Activated T-cell treated with anti-CD3 and anti-CD28 coated beads for 48 hours (primary cell): ENCODE measurements at regions not wholly inside any gene's neighbourhood (a gene's known extent, or its start where the extent isn't known, plus 50 kb on each side); places are given as distances from the start of the nearest gene placed in this dataset.
"Not testable (repeated sequence)": the region's sequence is repeated elsewhere in the genome, so short reads cannot be mapped to it uniquely, and the experiment has no call there.

Experiments used
- DNase-seq: peaks from one replicate; pipeline ENCODE4 v3.0.0-alpha.2; 2020; ENCODE audit warnings: low read depth

GRCh38 chr5:82601861-82602260 is 323.7 kb upstream of the RPS23 start:
- no peak for DNase-seq

- no peak for DNase-seq
Measured at GRCh38 chr5:82601077-82601476, 322.9 kb upstream of the RPS23 start.

GRCh38 chr5:82599692-82600091 is 321.5 kb upstream of the RPS23 start:
- DNase-seq = no peak

GRCh38 chr5:82599030-82599429 is 320.9 kb upstream of the RPS23 start:
- no peak for DNase-seq

- no peak for DNase-seq
Measured at GRCh38 chr5:82597437-82597836, 319.3 kb upstream of the RPS23 start.

GRCh38 chr5:82596451-82596850 is 318.3 kb upstream of the RPS23 start:
- DNase-seq = no peak

- DNase-seq = no peak
Measured at GRCh38 chr5:82595113-82595512, 317.0 kb upstream of the RPS23 start.

GRCh38 chr5:82594097-82594496 is 315.9 kb upstream of the RPS23 start:
- DNase-seq = no peak

GRCh38 chr5:82593481-82593880 is 315.3 kb upstream of the RPS23 start:
- DNase-seq = no peak

- no peak for DNase-seq
Measured at GRCh38 chr5:82591021-82591515, 312.9 kb upstream of the RPS23 start.

- DNase-seq = no peak
Measured at GRCh38 chr5:82590112-82590511, 312.0 kb upstream of the RPS23 start.

- no peak for DNase-seq
Measured at GRCh38 chr5:82586661-82587310, 308.6 kb upstream of the RPS23 start.

- DNase-seq = no peak
Measured at GRCh38 chr5:82586181-82586580, 308.0 kb upstream of the RPS23 start.

GRCh38 chr5:82584631-82585030 is 306.5 kb upstream of the RPS23 start:
- no peak for DNase-seq

GRCh38 chr5:82583331-82583730 is 305.2 kb upstream of the RPS23 start:
- not testable (repeated sequence) for DNase-seq

- DNase-seq = no peak
Measured at GRCh38 chr5:82564963-82565362, 286.8 kb upstream of the RPS23 start.

GRCh38 chr5:82563745-82564144 is 285.6 kb upstream of the RPS23 start:
- no peak for DNase-seq

GRCh38 chr5:82562696-82563240 is 284.6 kb upstream of the RPS23 start:
- DNase-seq = no peak

- no peak for DNase-seq
Measured at GRCh38 chr5:82561797-82562196, 283.6 kb upstream of the RPS23 start.

GRCh38 chr5:82560969-82561368 is 282.8 kb upstream of the RPS23 start:
- no peak for DNase-seq

- DNase-seq = no peak
Measured at GRCh38 chr5:82560561-82560960, 282.4 kb upstream of the RPS23 start.

GRCh38 chr5:82551840-82552385 is 273.8 kb upstream of the RPS23 start:
- DNase-seq = no peak

GRCh38 chr5:82551192-82551591 is 273.0 kb upstream of the RPS23 start:
- no peak for DNase-seq

- no peak for DNase-seq
Measured at GRCh38 chr5:82549263-82549662, 271.1 kb upstream of the RPS23 start.
